Astrocyte of the cerebellum (primary cell): ENCODE measurements at regions not wholly inside any gene's neighbourhood (a gene's known extent, or its start where the extent isn't known, plus 50 kb on each side); places are given as distances from the start of the nearest gene placed in this dataset.

Experiments
- DNase-seq: peaks from one replicate; pipeline ENCODE4 v3.0.0-alpha.2; 2011; ENCODE audit warnings: low read depth
- H3K4me3 ChIP-seq: 2 replicates; pipeline ENCODE4 v1.5.1; 2011; ENCODE audit warnings: mild to moderate bottlenecking, low read depth, low read length, moderate library complexity
- in situ Hi-C: cut with HindIII; loops from 2 replicates; pipeline ENCODE4 v1.10.0; 2017; ENCODE audit warnings: low sequenced_read_pairs
- TF ChIP-seq, protein P1 (sequence below): IDR thresholded peaks from 2 replicates; pipeline ENCODE4 v1.5.1; 2012; ENCODE audit warnings: low read length, low read depth, moderate library complexity, mild to moderate bottlenecking; ENCODE audit errors: missing control alignments

DNA sequence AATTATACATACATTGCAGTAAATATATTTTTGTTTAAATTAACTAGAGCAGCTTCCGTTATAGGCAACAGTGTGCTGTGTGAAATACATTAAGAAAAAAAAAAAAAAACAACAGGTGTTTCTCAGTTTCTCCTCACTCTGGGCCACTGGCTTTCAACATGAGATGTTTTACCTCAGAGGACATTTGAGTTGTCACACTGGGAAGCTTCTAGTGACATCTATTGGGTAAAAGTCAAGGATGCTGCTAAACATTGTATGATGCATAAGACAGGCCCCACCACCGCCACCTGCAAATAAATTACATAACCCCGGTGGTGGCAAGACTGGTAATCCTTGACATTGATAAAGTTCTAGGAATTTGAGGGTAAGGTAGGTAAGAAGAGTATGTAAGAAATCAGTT is 1512.2 kb downstream of the C4orf33 start:
- TF ChIP-seq, protein P1, sequence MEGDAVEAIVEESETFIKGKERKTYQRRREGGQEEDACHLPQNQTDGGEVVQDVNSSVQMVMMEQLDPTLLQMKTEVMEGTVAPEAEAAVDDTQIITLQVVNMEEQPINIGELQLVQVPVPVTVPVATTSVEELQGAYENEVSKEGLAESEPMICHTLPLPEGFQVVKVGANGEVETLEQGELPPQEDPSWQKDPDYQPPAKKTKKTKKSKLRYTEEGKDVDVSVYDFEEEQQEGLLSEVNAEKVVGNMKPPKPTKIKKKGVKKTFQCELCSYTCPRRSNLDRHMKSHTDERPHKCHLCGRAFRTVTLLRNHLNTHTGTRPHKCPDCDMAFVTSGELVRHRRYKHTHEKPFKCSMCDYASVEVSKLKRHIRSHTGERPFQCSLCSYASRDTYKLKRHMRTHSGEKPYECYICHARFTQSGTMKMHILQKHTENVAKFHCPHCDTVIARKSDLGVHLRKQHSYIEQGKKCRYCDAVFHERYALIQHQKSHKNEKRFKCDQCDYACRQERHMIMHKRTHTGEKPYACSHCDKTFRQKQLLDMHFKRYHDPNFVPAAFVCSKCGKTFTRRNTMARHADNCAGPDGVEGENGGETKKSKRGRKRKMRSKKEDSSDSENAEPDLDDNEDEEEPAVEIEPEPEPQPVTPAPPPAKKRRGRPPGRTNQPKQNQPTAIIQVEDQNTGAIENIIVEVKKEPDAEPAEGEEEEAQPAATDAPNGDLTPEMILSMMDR = no peak
- no peak for DNase-seq
- H3K4me3 ChIP-seq = no peak overlapping the region
- in situ Hi-C loops = no loop called here

DNA sequence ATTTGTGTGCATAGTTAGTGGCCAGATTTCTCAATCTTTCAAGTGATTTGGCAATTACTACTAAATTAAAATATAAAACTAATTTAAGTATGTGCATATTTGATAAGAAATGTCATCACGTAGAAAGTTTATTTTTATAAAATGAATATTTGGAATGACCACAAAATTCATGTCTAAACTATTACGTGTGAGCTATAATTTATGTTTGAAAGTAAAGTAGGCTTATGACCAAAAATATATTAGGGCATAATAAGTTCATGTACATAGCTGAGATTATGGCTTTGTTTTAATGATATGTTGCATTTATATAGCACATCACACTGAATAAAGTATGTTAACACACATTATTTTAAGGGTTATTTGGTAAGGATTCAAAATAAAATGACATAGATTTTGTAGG is 1532.6 kb downstream of the C4orf33 start:
- DNase-seq = no peak
- TF ChIP-seq, protein P1 = no peak
- no peak overlapping the region for H3K4me3 ChIP-seq
- in situ Hi-C loops = no loop called here

DNA sequence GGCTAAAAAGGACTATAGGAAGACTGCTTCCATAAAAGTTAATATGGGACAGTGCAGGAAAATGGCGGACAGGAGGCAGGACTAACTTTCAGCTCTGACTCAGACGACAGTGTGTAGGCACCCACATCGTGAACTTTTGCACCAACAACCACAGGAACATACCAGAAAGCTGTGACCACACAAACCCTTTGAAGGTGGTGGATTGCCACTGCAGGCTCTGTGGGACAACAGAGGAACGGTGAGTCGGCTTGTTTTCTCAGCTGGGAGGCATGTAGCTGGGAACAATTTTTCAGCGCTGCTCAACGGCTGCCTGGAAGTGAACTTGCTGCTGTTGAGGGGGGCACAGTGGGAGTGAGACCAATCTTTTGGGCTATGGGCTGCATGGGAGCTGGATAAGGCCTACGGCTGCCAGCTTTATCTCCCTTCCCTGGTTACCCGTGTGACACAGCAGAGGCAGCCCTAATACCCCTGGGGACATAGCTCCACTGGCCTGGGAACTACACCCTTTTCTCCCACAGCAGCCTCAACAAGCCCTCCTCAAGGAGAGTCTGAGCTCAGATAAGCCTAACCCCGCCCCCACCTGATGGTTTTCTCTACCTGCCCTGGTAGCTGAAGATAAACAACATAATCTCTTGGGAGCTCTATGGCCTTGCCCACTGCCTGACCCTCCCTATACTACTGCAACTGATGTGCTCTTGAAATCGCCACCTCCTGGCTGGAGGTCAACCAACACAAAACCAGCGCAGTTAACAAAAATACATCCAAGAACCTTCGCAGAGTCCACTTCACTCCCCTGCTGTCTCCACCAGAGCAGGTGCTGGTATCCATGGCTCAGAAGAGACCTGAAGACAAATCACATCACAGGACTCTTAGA is 1537.0 kb downstream of the C4orf33 start:
- TF ChIP-seq, protein P1 = no peak
- in situ Hi-C loops = no loop called here
- DNase-seq = peak; percentile 52
- no peak overlapping the region for H3K4me3 ChIP-seq

DNA sequence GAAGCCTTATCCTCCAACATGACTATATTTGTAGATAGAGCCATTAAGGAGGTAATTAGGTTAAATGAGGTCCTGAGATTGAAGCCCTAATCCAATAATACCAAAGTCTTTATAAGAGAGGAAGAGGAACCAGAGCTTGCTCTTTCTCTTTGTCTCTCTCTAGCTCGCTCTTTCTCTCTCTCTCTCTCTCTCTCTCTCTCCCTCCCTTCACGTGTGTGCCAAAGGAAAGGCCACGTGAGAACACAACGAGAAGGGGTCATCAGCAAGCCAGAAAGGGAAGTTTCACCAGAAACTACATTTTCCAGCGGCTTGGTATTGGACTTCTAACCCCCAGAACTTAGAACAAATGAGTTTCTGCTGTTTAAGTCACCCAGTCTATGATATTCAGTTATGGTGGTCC is 1540.5 kb downstream of the C4orf33 start:
- TF ChIP-seq, protein P1 = no peak
- in situ Hi-C loops = no loop called here
- DNase-seq = no peak

DNA sequence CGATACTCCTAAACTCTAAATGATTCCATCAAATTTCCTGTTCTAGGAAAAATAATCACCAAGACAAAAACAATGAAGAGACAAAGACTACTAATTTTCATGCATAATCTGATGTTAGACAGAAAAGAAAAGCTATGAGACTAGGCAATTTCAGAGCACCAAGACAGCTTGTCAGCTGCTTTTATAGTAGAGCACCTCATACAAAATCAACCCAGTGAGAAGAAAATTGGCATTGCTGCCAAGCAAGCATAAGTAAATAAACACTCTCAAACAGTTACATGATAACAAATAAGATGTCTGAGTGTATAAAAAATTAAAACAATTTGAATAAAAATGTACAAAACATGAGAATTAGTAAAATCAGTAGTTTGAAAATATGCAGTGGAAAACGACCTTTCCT is 1544.6 kb downstream of the C4orf33 start:
- H3K4me3 ChIP-seq = no peak overlapping the region
- in situ Hi-C loops = no loop called here
- TF ChIP-seq, protein P1 = no peak
- DNase-seq = no peak

More for the DNA sequence above, 1540.5 kb downstream of the C4orf33 start:
- H3K4me3 ChIP-seq = no peak overlapping the region

DNA sequence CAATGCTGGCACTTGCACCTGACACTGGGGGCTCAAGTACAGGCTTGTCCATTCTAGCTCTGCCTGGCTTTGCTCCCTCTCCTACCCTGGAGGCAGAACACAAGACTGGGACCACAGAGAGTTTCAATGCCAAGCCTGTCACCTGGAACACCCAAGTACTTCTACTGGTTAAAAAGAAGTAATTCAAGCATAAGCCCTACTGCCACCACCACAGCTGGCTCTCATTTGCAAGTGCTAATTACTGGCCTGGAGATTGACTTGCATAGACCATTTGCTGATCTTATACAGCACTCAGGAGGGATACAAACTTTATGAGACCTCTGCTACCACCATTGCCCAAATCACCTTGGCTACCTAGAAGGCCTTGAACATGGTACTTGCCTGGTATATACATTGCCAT is 1550.9 kb downstream of the C4orf33 start:
- in situ Hi-C loops = no loop called here
- no peak for DNase-seq
- no peak overlapping the region for H3K4me3 ChIP-seq
- TF ChIP-seq, protein P1 = no peak
